ENCODE measurements at regions not wholly inside any gene's neighbourhood (a gene's known extent, or its start where the extent isn't known, plus 50 kb on each side); places are given as distances from the start of the nearest gene placed in this dataset.

DNA sequence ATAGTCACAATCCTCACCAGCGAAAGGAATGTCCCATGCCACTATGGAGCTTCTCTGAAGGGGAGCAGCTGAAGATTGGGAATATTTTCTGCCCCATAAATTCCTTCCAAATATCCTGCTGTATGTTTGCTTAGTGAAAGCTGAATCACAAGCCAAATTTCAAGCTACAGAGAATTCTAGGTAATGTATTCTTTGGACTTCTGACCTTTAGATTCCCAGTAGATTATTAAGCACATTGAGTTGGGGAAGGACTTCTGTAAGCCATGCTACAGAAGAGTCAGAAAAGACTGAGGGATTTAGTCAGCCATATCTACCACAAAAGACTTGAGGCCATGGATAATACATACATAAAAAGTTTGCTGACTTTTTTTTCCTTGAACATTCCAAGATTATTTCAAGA, 1342.0 kb upstream of the NUDT12 start:
- TF ChIP-seq GATA3 (IDR thresholded peaks at IDR 0.05; ENCODE audit: low read depth, low read length) = no peak
- no peak for TF ChIP-seq GATA2 (IDR thresholded peaks at IDR 0.05; ENCODE audit: low read depth, low read length)
